GM10266 (cell line): ENCODE measurements at regions not wholly inside any gene's neighbourhood (a gene's known extent, or its start where the extent isn't known, plus 50 kb on each side); places are given as distances from the start of the nearest gene placed in this dataset.

Experiments used
- DNase-seq: peaks from one replicate; pipeline ENCODE4 v3.0.0; 2012; ENCODE audit errors: extremely low spot score
- CTCF ChIP-seq: IDR thresholded peaks from 2 replicates; pipeline ENCODE4 v1.5.1; 2012; ENCODE audit warnings: mild to moderate bottlenecking, low read depth; ENCODE audit not compliant: control insufficient read depth, insufficient read depth; ENCODE audit errors: missing control alignments

GRCh38 chr5:117889596-117889995, 1098.8 kb downstream of the DTWD2 start:
- no peak for TF ChIP-seq CTCF
- no peak for DNase-seq

- peak; percentile 9 for DNase-seq
- TF ChIP-seq CTCF = no peak
These were observed 1099.7 kb downstream of the DTWD2 start for GRCh38 chr5:117888688-117889087.

- DNase-seq = no peak
- no peak for TF ChIP-seq CTCF
These were observed 1106.7 kb downstream of the DTWD2 start for GRCh38 chr5:117881426-117882230.

- DNase-seq = no peak
- TF ChIP-seq CTCF = no peak
These were observed 1107.4 kb downstream of the DTWD2 start for GRCh38 chr5:117880932-117881331.

GRCh38 chr5:117877731-117878130, 1110.6 kb downstream of the DTWD2 start:
- no peak for TF ChIP-seq CTCF
- DNase-seq = no peak

- DNase-seq = no peak
- no peak for TF ChIP-seq CTCF
These were observed 1115.5 kb downstream of the DTWD2 start for GRCh38 chr5:117872798-117873368.

- no peak for TF ChIP-seq CTCF
- no peak for DNase-seq
These were observed 1118.8 kb downstream of the DTWD2 start for GRCh38 chr5:117869596-117869995.
